WTC11 (cell line): ENCODE measurements at regions not wholly inside any gene's neighbourhood (a gene's known extent, or its start where the extent isn't known, plus 50 kb on each side); places are given as distances from the start of the nearest gene placed in this dataset.

Experiments
- ATAC-seq: fragments of 200-7000 bp; cut with Tn5 transposase; 2 replicates; pipeline ENCODE4 v1.10.0; 2021; ENCODE audit warnings: mild to moderate bottlenecking, moderate library complexity
- CTCF ChIA-PET: fragments of 300-600 bp; sonication (Branson Sonifier 250); formaldehyde crosslinking; loops from one replicate; lab custom pipeline; 2021; ENCODE audit warnings: antibody characterized with exemption; lab: Charles Lee
- POLR2A ChIA-PET: fragments of 350-600 bp; sonication (Branson Sonifier 250); formaldehyde crosslinking; loops from one replicate; lab custom pipeline; 2021; ENCODE audit warnings: antibody characterized with exemption; lab: Charles Lee
- DNase-seq: peaks from one replicate; pipeline ENCODE4 v3.0.0; 2021; ENCODE audit warnings: low spot score
- H3K27ac Mint-ChIP-seq: 2 replicates; pipeline ENCODE4 v1.8.0; 2021; ENCODE audit warnings: mixed read lengths
- H3K27me3 Mint-ChIP-seq: 2 replicates; pipeline ENCODE4 v1.8.0; 2021; ENCODE audit warnings: low read depth, mild to moderate bottlenecking, moderate library complexity, mixed read lengths
- H3K36me3 Mint-ChIP-seq: 2 replicates; pipeline ENCODE4 v1.8.0; 2021; ENCODE audit warnings: mixed read lengths
- H3K4me1 Mint-ChIP-seq: 2 replicates; pipeline ENCODE4 v1.8.0; 2022; ENCODE audit warnings: mixed read lengths
- H3K4me3 Mint-ChIP-seq: 2 replicates; pipeline ENCODE4 v1.8.0; 2021; ENCODE audit warnings: mild to moderate bottlenecking, moderate library complexity, mixed read lengths
- H3K9me3 Mint-ChIP-seq: 2 replicates; pipeline ENCODE4 v1.8.0; 2021; ENCODE audit warnings: mixed read lengths
- ELF4 ChIP-seq: sonication (generic); formaldehyde crosslinking; IDR thresholded peaks from 2 replicates; pipeline ENCODE4 v1.8.1; 2022; ENCODE audit warnings: low read depth, mild to moderate bottlenecking, moderate library complexity, missing genetic modification reagents
- FOXJ3 ChIP-seq: sonication (generic); formaldehyde crosslinking; IDR thresholded peaks from 2 replicates; pipeline ENCODE4 v1.9.0; 2021; ENCODE audit warnings: missing genetic modification reagents, mild to moderate bottlenecking, borderline replicate concordance
- IRF2 ChIP-seq: sonication (generic); formaldehyde crosslinking; IDR thresholded peaks from 2 replicates; pipeline ENCODE4 v1.8.0; 2022; ENCODE audit warnings: low read depth, missing genetic modification reagents, borderline replicate concordance
- JAZF1 ChIP-seq: fragments of 250-450 bp; sonication (Bioruptor Pico); IDR thresholded peaks from 2 replicates; pipeline ENCODE4 v1.9.0; 2021; ENCODE audit warnings: moderate library complexity, mild to moderate bottlenecking, inconsistent platforms
- NR1H2 ChIP-seq: sonication (generic); formaldehyde crosslinking; IDR thresholded peaks from 2 replicates; pipeline ENCODE4 v1.9.0; 2021; ENCODE audit warnings: mild to moderate bottlenecking, moderate library complexity, missing genetic modification reagents
- PRRX2 ChIP-seq: fragments of 250-450 bp; sonication (Bioruptor Pico); IDR thresholded peaks from 2 replicates; pipeline ENCODE4 v1.8.0; 2021; ENCODE audit warnings: mild to moderate bottlenecking
- RELA ChIP-seq: sonication (generic); formaldehyde crosslinking; IDR thresholded peaks from 2 replicates; pipeline ENCODE4 v1.8.1; 2022; ENCODE audit warnings: missing genetic modification reagents, mild to moderate bottlenecking, borderline replicate concordance
- USF2 ChIP-seq: sonication (generic); formaldehyde crosslinking; IDR thresholded peaks from 2 replicates; pipeline ENCODE4 v1.8.1; 2023; ENCODE audit warnings: mild to moderate bottlenecking, missing genetic modification reagents, moderate library complexity
- ZBTB43 ChIP-seq: sonication (generic); formaldehyde crosslinking; IDR thresholded peaks from 2 replicates; pipeline ENCODE4 v1.8.1; 2023; ENCODE audit warnings: mild to moderate bottlenecking, missing genetic modification reagents
- ZNF219 ChIP-seq: sonication (generic); formaldehyde crosslinking; IDR thresholded peaks from 2 replicates; pipeline ENCODE4 v1.8.0; 2023; ENCODE audit warnings: missing genetic modification reagents, mild to moderate bottlenecking, borderline replicate concordance
- TF ChIP-seq, protein P1 (sequence below): sonication (generic); formaldehyde crosslinking; IDR thresholded peaks from 2 replicates; pipeline ENCODE4 v1.8.0; 2022; ENCODE audit warnings: mild to moderate bottlenecking, missing genetic modification reagents
- TF ChIP-seq, protein P2 (sequence below): fragments of 200-600 bp; IDR thresholded peaks from 2 replicates; pipeline ENCODE4 v1.8.0; 2022; ENCODE audit warnings: antibody characterized with exemption
- TF ChIP-seq, protein P3 (sequence below): fragments of 250-450 bp; sonication (Bioruptor Pico); IDR thresholded peaks from 2 replicates; pipeline ENCODE4 v1.9.0; 2021; ENCODE audit warnings: mild to moderate bottlenecking
- TF ChIP-seq, protein P4 (sequence below): fragments of 250-450 bp; sonication (Bioruptor Pico); IDR thresholded peaks from 2 replicates; pipeline ENCODE4 v1.9.0; 2021; ENCODE audit warnings: moderate library complexity, mild to moderate bottlenecking, inconsistent platforms, borderline replicate concordance
- TF ChIP-seq, protein P5 (sequence below): sonication (generic); formaldehyde crosslinking; conservative IDR thresholded peaks from 2 replicates; pipeline ENCODE4 v1.8.1; 2023; ENCODE audit warnings: mild to moderate bottlenecking, low read depth, missing genetic modification reagents, moderate library complexity
- TF ChIP-seq, protein P6 (sequence below): sonication (generic); formaldehyde crosslinking; IDR thresholded peaks from 2 replicates; pipeline ENCODE4 v1.8.1; 2022; ENCODE audit warnings: low read depth, mild to moderate bottlenecking, moderate library complexity, missing genetic modification reagents, borderline replicate concordance

DNA sequence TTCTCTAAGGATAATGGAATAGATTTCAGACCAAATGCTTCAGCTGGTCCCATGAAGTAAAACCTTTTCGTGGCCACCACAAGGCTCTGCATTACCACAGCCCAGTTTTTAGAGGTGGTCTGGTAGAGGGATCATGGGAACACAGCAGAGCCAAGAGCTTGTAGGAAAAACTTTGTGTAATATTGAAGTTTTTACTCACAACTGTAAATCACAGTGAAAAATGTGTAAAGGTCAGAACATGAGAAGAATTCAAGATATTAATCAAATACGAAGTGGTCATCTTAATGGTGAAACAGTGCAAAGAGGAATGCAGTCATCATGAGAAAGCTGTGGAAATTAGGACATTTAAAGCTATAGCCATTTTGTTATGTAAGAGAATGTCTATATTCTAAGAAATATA lies 197.5 kb downstream of the NPR3 start:
- no peak overlapping the region for H3K27ac Mint-ChIP-seq
- ChIA-PET POLR2A (no interaction called here), CTCF (no interaction called here)
- DNase-seq (no peak), ATAC-seq (no peak)
- TF ChIP-seq NR1H2 (CRISPR knock-in tag) (no peak), ELF4 (CRISPR knock-in tag) (no peak), PRRX2 (CRISPR knock-in tag) (no peak), IRF2 (CRISPR knock-in tag) (no peak), USF2 (CRISPR knock-in tag) (no peak), RELA (CRISPR knock-in tag) (no peak), ZBTB43 (CRISPR knock-in tag) (no peak), ZNF219 (CRISPR knock-in tag) (no peak)
- TF ChIP-seq, protein P1, sequence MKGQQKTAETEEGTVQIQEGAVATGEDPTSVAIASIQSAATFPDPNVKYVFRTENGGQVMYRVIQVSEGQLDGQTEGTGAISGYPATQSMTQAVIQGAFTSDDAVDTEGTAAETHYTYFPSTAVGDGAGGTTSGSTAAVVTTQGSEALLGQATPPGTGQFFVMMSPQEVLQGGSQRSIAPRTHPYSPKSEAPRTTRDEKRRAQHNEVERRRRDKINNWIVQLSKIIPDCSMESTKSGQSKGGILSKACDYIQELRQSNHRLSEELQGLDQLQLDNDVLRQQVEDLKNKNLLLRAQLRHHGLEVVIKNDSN (CRISPR knock-in tag): no peak
- no peak overlapping the region for H3K4me3 Mint-ChIP-seq
- H3K27me3 Mint-ChIP-seq: peaks cover 4% of the 10 kb centered on the region; the same call in 1 of the 2 replicates
- H3K36me3 Mint-ChIP-seq: no peaks in the 10 kb centered on the region
- H3K9me3 Mint-ChIP-seq: peaks cover 30% of the 10 kb centered on the region
- no peaks in the 10 kb centered on the region for H3K4me1 Mint-ChIP-seq

GRCh38 chr5:32909207-32909606 lies 198.1 kb downstream of the NPR3 start:
- ATAC-seq: no peak
- no peak overlapping the region for H3K27ac Mint-ChIP-seq
- no peaks in the 10 kb centered on the region for H3K4me1 Mint-ChIP-seq
- H3K4me3 Mint-ChIP-seq: no peak overlapping the region
- TF ChIP-seq, protein P2, sequence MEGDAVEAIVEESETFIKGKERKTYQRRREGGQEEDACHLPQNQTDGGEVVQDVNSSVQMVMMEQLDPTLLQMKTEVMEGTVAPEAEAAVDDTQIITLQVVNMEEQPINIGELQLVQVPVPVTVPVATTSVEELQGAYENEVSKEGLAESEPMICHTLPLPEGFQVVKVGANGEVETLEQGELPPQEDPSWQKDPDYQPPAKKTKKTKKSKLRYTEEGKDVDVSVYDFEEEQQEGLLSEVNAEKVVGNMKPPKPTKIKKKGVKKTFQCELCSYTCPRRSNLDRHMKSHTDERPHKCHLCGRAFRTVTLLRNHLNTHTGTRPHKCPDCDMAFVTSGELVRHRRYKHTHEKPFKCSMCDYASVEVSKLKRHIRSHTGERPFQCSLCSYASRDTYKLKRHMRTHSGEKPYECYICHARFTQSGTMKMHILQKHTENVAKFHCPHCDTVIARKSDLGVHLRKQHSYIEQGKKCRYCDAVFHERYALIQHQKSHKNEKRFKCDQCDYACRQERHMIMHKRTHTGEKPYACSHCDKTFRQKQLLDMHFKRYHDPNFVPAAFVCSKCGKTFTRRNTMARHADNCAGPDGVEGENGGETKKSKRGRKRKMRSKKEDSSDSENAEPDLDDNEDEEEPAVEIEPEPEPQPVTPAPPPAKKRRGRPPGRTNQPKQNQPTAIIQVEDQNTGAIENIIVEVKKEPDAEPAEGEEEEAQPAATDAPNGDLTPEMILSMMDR: no peak
- TF ChIP-seq, protein P3, sequence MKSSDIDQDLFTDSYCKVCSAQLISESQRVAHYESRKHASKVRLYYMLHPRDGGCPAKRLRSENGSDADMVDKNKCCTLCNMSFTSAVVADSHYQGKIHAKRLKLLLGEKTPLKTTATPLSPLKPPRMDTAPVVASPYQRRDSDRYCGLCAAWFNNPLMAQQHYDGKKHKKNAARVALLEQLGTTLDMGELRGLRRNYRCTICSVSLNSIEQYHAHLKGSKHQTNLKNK (CRISPR knock-in tag): no peak
- TF ChIP-seq FOXJ3 (CRISPR knock-in tag) (no peak), JAZF1 (CRISPR knock-in tag) (no peak), ZBTB43 (CRISPR knock-in tag) (no peak)
- TF ChIP-seq, protein P4, sequence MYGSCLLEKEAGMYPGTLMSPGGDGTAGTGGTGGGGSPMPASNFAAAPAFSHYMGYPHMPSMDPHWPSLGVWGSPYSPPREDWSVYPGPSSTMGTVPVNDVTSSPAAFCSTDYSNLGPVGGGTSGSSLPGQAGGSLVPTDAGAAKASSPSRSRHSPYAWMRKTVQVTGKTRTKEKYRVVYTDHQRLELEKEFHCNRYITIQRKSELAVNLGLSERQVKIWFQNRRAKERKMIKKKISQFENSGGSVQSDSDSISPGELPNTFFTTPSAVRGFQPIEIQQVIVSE (CRISPR knock-in tag): no peak
- TF ChIP-seq, protein P5, sequence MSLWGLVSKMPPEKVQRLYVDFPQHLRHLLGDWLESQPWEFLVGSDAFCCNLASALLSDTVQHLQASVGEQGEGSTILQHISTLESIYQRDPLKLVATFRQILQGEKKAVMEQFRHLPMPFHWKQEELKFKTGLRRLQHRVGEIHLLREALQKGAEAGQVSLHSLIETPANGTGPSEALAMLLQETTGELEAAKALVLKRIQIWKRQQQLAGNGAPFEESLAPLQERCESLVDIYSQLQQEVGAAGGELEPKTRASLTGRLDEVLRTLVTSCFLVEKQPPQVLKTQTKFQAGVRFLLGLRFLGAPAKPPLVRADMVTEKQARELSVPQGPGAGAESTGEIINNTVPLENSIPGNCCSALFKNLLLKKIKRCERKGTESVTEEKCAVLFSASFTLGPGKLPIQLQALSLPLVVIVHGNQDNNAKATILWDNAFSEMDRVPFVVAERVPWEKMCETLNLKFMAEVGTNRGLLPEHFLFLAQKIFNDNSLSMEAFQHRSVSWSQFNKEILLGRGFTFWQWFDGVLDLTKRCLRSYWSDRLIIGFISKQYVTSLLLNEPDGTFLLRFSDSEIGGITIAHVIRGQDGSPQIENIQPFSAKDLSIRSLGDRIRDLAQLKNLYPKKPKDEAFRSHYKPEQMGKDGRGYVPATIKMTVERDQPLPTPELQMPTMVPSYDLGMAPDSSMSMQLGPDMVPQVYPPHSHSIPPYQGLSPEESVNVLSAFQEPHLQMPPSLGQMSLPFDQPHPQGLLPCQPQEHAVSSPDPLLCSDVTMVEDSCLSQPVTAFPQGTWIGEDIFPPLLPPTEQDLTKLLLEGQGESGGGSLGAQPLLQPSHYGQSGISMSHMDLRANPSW (CRISPR knock-in tag): no peak
- TF ChIP-seq, protein P6, sequence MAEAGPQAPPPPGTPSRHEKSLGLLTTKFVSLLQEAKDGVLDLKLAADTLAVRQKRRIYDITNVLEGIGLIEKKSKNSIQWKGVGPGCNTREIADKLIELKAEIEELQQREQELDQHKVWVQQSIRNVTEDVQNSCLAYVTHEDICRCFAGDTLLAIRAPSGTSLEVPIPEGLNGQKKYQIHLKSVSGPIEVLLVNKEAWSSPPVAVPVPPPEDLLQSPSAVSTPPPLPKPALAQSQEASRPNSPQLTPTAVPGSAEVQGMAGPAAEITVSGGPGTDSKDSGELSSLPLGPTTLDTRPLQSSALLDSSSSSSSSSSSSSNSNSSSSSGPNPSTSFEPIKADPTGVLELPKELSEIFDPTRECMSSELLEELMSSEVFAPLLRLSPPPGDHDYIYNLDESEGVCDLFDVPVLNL (CRISPR knock-in tag): no peak
- H3K36me3 Mint-ChIP-seq: no peaks in the 10 kb centered on the region
- peaks cover 4% of the 10 kb centered on the region; the same call in 1 of the 2 replicates for H3K27me3 Mint-ChIP-seq
- DNase-seq: no peak
- peaks cover 31% of the 10 kb centered on the region for H3K9me3 Mint-ChIP-seq
- ChIA-PET POLR2A (no interaction called here), CTCF (no interaction called here)
